Parathyroid adenoma (tissue), 2 donors: ENCODE measurements at regions not wholly inside any gene's neighbourhood (a gene's known extent, or its start where the extent isn't known, plus 50 kb on each side); places are given as distances from the start of the nearest gene placed in this dataset.

Source experiments
- H2AFZ ChIP-seq: fragments of 300-600 bp; sonication (generic); one replicate; pipeline ENCODE4 v1.7.0; 2017; ENCODE audit warnings: antibody characterized with exemption, mild to moderate bottlenecking
- H3K27ac ChIP-seq: fragments of 300-600 bp; sonication (generic); one replicate; pipeline ENCODE4 v1.7.0; 2017
- H3K27me3 ChIP-seq: fragments of 300-600 bp; sonication (generic); one replicate; pipeline ENCODE4 v1.7.0; 2017; ENCODE audit warnings: low read length; ENCODE audit not compliant: control insufficient read depth, insufficient read depth
- H3K36me3 ChIP-seq: fragments of 300-600 bp; sonication (generic); one replicate; pipeline ENCODE4 v1.7.0; 2017; ENCODE audit warnings: low read length; ENCODE audit not compliant: control insufficient read depth, insufficient read depth
- H3K4me1 ChIP-seq: fragments of 300-600 bp; sonication (generic); one replicate; pipeline ENCODE4 v1.7.0; 2017; ENCODE audit warnings: control low read depth
- H3K4me2 ChIP-seq: fragments of 300-600 bp; sonication (generic); one replicate; pipeline ENCODE4 v1.7.0; 2017; ENCODE audit warnings: low read length
- H3K4me3 ChIP-seq: fragments of 300-600 bp; sonication (generic); one replicate; pipeline ENCODE4 v1.7.0; 2017; ENCODE audit warnings: low read depth, low read length
- H3K79me2 ChIP-seq: fragments of 300-600 bp; sonication (generic); one replicate; pipeline ENCODE4 v1.7.0; 2017; ENCODE audit warnings: control low read depth
- H3K9ac ChIP-seq: fragments of 300-600 bp; sonication (generic); one replicate; pipeline ENCODE4 v1.7.0; 2017; ENCODE audit warnings: mild to moderate bottlenecking
- H3K9me3 ChIP-seq: fragments of 300-600 bp; sonication (generic); one replicate; pipeline ENCODE4 v1.7.0; 2017; ENCODE audit warnings: low read length; ENCODE audit not compliant: control insufficient read depth
- CTCF ChIP-seq: fragments of 300-600 bp; sonication (generic); IDR thresholded peaks from one replicate; pipeline ENCODE4 v1.7.0; 2017; ENCODE audit warnings: antibody characterized with exemption, mild to moderate bottlenecking
- donor health status: primary hyperparathyroidism.

GRCh38 chr4:146114066-146114465, 61.5 kb upstream of the LSM6 start:
- Histone ChIP-seq H3K4me2 (no peak overlapping the region), H3K79me2 (no peaks in the 10 kb centered on the region), H3K27ac (no peak overlapping the region), H3K9me3 (no peaks in the 10 kb centered on the region), H3K27me3 (no peaks in the 10 kb centered on the region), H3K9ac (no peak overlapping the region), H3K36me3 (no peaks in the 10 kb centered on the region), H3K4me1 (no peaks in the 10 kb centered on the region), H3K4me3 (no peak overlapping the region), H2AFZ (no peak overlapping the region)
- no peak for TF ChIP-seq CTCF

- Histone ChIP-seq H3K9ac (no peak overlapping the region), H3K27me3 (no peaks in the 10 kb centered on the region), H3K4me2 (no peak overlapping the region), H2AFZ (no peak overlapping the region), H3K4me3 (no peak overlapping the region), H3K9me3 (no peaks in the 10 kb centered on the region), H3K27ac (no peak overlapping the region), H3K36me3 (no peaks in the 10 kb centered on the region), H3K79me2 (no peaks in the 10 kb centered on the region), H3K4me1 (no peaks in the 10 kb centered on the region)
- no peak for TF ChIP-seq CTCF
Measured at GRCh38 chr4:146113171-146113570, 62.3 kb upstream of the LSM6 start.

GRCh38 chr4:146112389-146112788, 63.1 kb upstream of the LSM6 start:
- Histone ChIP-seq H3K27me3 (no peaks in the 10 kb centered on the region), H3K79me2 (no peaks in the 10 kb centered on the region)
- no peak for TF ChIP-seq CTCF

GRCh38 chr4:146110871-146111485, 64.5 kb upstream of the LSM6 start:
- H2AFZ ChIP-seq = no peak overlapping the region
- H3K9ac ChIP-seq = no peak overlapping the region
- no peaks in the 10 kb centered on the region for H3K27me3 ChIP-seq
- no peaks in the 10 kb centered on the region for H3K4me1 ChIP-seq
- H3K9me3 ChIP-seq = no peaks in the 10 kb centered on the region
- no peak overlapping the region for H3K4me3 ChIP-seq
- no peaks in the 10 kb centered on the region for H3K36me3 ChIP-seq
- TF ChIP-seq CTCF = no peak
- no peak overlapping the region for H3K27ac ChIP-seq
- no peak overlapping the region for H3K4me2 ChIP-seq
- no peaks in the 10 kb centered on the region for H3K79me2 ChIP-seq

More at GRCh38 chr4:146112389-146112788, 63.1 kb upstream of the LSM6 start:
- Histone ChIP-seq H3K9me3 (no peaks in the 10 kb centered on the region), H3K27ac (no peak overlapping the region), H3K9ac (no peak overlapping the region), H2AFZ (no peak overlapping the region), H3K4me1 (no peaks in the 10 kb centered on the region), H3K36me3 (no peaks in the 10 kb centered on the region), H3K4me3 (no peak overlapping the region), H3K4me2 (no peak overlapping the region)

GRCh38 chr4:146108756-146109155, 66.8 kb upstream of the LSM6 start:
- Histone ChIP-seq H3K4me3 (no peak overlapping the region), H2AFZ (no peak overlapping the region), H3K36me3 (no peaks in the 10 kb centered on the region), H3K4me1 (no peaks in the 10 kb centered on the region), H3K79me2 (no peaks in the 10 kb centered on the region), H3K9ac (no peak overlapping the region), H3K4me2 (no peak overlapping the region), H3K9me3 (no peaks in the 10 kb centered on the region), H3K27ac (no peak overlapping the region), H3K27me3 (no peaks in the 10 kb centered on the region)
- TF ChIP-seq CTCF = no peak
